ENCODE measurements at regions not wholly inside any gene's neighbourhood (a gene's known extent, or its start where the extent isn't known, plus 50 kb on each side); places are given as distances from the start of the nearest gene placed in this dataset.
"Not testable (repeated sequence)": the region's sequence is repeated elsewhere in the genome, so short reads cannot be mapped to it uniquely, and the experiment has no call there.

DNA sequence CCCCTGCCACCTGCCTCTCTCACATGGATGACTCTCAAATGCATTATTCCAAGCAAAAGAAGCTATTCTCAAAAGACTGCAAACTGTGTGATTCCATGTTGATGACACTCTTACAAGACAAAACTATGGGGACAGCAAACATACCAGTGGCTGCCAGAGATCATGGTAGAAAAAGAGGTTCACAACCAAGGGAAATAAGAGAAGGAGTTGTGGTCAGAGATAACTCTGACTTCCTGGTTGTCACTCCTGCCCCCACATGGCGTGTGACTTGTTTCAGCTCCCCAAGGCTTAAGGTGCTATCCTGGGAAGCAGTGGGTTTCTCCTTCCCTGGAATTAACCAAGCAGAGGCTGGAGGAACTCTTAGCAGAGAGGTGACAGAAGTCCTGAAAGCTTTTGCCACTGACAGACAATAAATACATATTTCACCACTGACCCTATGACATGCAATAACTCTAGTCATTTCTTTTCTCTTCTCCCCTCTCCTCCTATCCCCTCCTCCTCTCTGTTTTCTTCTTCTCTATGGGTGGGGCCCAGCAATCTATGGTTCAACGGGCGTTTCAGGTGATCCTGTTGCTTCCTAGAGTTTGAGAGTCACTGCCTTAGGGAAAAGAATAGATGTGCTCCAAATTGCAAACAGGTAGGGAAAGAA lies 185.1 kb downstream of the FCRL5 start:
- DNase-seq: no peak

DNA sequence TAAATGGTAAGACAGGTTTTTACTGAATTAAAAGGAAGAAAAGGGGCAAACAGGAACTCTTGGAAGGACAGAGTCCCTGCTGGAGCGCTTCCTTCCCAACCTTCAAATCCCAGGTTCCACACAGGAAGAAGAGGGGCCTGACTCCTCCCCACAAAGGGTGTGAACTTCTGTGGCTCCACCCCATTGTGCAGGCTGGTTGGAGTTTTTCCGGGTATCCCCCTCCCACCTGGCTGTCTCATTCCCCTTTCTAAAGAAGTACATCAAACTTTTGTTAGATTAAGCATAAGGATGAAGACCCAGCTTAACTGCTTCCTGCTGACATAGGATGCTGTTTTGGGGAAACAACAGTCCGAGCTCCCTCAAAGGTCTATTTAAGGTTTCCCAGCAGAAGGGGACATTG lies 187.7 kb downstream of the FCRL5 start:
- DNase-seq: no peak

DNA sequence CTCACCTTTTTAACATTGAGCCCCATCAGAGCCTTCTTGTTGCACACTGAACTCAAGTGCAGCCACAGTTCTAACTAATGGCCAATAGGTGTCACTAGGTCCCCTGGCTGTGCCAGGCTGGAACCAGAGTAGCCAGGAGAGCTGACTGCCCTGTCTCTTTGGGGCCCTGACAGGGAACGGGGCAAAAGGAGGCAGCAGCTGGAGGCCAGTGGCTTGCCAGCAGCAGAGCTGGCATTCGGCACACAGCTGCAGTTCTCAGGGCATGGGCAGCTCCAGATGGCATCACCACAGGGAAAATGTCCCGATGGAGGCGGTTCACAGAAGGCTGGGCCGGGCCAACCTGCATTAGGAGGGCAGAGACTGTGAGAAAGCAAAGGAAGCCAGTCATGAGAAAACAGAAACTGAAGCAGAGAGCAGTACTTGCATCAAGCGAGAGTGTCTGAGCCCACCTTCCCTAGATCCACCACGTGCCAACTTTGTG lies 188.6 kb downstream of the FCRL5 start:
- DNase-seq: no peak

DNA sequence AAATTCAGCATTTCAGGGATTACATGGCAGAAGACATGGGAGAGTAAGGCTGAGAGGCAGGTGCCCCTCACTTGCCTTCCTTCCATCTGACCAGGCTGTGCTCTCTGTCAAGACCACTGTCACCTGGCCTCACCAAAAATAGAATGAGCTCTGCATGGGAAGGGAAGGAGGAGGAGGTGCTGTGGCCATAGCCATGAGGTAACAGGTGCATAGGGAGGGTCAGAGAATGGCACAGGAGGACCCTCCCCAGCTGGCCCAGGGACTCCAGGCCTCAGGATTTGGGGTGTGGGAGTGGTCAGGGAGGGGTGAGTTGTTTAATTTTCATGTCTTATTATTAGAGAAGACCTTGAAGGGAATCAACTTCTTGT lies 192.3 kb downstream of the FCRL5 start:
- DNase-seq: no peak

DNA sequence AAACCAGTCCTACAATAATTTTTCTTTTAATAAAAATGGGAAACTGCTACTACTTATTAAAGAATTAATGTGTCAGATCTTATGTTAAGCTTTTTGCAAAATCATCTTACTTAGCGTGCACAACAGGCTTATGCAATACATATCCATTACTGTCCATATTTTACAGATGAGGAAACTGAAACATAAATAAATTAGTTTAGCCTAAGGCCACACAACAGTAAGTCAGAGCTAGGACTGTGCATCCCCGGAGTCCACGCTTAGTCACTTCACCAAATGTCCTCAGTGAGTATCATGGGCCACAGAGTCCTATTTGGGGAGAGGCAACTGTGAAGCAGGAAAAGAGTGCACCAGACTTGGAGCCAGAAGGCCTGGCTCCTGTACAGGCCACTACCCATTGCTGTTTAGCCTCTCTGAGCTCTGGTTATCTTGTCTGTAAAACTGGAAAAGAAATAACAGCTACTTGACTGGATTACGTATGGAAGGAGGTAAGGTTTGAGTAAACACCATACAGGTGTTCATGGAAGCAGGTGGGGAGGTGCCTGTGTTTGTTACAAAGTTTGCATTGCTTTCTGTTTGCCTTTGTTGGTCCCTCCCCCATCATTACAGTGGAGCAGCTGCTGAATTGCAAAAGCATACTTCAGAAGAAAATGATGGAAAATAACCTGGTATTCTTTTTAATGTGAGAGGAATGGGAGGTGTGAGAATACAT lies 192.8 kb downstream of the FCRL5 start:
- DNase-seq: no peak

DNA sequence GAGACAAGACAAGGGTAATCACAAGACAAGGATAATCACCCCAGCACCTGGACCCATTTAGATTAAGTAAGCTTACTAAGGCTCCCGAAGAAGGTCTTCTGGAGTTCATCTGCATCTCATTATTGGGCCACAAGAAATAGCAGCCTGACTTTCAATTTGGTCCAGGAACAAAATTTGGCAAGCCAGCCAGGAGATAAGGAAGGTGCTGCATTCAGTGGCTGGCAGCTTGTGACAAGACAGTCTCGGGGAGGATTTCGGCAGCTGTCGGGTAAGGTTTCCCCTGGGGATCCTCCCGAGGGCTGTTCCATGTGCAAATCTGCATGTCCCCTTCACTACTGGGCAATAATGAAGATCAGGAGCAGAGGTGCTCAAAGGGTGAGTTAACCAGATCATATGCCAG lies 195.2 kb downstream of the FCRL5 start:
- DNase-seq: no peak

DNA sequence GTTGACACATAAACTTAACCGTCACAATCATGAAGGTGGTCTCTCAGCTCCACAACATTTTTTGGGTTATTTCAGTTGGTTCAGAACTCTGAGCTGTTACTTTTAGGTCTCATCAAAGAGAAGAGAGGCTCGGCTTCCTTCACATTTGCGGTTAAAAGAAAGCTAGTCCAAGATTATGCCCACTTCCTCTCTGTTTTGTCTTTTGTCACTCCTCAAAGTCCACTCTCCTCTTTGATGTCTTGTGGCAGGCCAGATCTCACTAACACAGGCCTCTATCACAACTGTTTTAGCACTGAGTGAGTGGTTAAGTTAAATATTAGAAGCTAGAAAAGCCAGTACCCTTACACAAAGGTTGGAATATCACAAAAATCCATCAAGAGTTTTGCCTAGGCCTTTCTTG lies 195.7 kb downstream of the FCRL5 start:
- DNase-seq: no peak

DNA sequence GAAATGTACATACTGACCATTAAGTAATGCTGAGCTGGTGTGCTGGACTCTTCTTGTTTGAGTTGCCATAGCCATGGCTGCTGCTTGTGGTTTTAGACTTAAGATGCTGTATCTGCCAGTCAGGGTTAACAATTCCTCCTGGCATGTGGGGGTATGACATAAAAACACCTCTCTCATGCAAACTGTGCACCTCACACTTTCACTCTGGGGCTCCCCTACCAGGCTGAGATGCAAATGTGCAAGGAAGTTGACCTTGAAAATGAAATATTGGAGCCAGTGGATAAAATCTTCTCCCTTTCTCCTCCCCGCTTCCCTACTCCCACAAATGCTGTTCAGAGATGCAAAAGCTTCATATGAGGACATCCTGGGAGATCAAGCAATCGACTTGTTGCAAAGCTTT lies 198.8 kb downstream of the FCRL5 start:
- DNase-seq: no peak

DNA sequence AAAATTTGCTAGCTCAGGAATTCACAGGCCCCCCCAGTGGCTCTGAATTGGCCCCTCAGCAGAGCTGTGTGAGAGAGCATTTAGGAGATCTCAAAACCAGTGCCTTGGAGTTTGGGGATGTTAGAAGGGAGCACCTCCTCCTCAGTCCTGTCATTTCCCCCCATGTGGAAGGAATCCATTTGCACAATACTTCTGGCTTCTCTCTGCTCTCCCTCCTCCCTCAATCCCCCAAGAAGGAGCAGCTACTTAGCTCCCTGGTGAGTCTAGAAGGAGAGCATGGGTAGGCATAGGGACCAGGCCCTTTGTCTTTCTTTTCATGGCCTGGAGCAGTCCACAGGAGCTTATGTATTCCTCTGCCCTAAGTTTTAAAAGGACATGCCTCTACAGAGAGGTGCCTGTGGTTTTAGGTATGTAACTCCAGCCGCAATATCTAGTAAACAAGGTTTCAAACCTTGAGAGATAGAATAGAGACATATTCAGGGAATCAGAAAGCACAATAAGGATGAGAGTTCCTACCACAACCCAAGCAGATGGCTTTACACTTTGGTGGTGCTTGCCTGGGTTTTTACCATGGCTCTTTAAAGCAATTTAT lies 199.4 kb downstream of the FCRL5 start:
- no peak for DNase-seq

DNA sequence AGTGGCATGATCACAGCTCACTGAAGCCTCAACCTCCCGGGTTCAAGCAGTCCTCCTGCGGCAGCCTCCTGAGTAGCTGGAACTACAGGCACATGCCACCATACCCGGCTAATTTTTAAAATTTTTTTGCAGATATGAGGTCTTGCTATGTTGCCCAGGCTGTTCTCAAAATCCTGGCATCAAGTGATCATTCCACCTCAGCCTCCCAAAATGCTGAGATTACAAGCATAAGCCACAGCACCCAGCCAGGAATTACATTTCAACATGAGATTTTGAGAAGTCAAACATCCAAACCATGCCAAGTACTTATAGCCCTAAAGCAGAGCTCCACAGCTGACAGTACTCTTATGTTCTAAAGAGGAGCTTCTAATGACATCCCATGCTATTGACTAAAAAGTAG lies 200.1 kb downstream of the FCRL5 start:
- no peak for DNase-seq

DNA sequence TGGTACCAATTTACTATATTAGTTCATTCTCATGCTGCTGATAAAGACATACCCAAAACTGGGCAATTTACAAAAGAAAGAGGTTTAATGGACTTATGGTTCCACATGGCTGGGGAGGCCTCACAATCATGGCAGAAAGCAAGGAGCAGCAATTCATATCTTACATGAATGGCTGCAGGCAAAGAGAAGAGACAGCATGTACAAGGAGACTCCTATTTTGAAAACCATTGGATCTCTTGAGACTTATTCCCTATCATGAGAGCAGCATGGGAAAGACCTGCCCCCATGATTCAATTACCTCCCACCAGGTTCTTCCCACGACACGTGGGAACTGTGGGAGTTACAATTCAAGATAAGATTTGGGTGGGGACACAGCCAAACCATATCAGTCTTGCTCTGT lies 200.5 kb downstream of the FCRL5 start:
- DNase-seq: not testable (repeated sequence)

DNA sequence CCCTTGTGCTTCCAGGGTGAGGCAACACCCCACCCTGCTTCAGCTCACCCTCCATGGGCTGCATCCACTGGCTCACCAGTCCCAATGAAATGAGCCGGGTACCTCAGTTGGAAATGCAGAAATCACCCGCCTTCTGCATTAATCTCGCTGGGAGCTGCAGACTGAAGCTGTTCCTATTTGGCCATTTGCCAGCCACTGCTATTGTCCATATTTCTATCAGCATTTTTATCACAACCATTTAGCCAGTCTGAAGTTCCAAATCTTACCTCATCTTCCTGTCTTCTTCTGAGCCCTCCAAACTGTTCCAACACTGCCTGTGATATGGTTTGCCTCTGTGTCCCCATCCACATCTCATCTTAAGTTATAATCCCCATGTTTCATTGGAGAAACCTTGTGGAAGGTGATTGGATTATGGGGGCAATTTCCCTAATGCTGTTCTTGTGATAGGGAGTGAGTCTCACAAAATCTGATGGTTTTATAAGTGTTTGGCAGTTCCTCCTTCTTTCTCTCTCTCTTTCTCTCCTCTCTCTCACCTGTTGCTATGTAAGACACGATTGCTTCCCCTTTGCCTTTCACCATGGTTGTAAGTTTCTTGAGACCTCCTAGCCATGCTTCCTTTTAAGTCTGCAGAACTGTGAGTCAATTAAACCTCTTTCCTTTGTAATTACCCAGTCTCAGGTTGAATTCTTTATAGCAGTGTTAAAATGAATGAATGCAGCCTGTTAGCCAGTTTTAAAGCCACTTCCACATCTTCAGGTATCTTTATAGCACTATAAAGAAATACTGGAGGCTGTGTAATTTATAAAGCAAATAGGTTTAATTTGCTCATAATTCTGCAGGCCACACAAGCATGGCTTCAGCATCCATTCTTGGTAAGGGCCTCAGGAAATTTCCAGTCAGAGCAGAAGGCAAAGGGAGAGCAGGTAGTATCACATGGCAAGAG lies 203.5 kb downstream of the FCRL5 start:
- DNase-seq: no peak

DNA sequence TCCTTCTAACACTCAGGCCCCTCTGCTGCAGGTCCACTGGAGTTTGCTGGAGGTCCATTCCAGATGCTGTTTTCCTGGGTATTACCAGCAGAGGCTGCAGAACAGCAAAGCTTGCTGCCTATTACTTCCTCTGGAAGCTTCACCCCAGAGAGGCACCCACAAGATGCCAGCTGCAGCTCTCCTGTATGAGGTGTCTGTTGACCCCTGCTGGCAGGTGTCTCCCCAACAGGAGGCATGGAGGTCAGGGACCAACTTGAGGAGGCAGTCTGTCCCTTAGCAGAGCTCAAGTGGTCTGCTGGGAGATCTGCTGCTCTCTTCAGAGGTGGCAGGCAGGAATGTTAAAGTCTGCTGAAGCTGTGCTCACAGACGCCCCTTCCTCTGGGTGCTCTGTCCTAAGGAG lies 204.8 kb downstream of the FCRL5 start:
- DNase-seq: no peak

DNA sequence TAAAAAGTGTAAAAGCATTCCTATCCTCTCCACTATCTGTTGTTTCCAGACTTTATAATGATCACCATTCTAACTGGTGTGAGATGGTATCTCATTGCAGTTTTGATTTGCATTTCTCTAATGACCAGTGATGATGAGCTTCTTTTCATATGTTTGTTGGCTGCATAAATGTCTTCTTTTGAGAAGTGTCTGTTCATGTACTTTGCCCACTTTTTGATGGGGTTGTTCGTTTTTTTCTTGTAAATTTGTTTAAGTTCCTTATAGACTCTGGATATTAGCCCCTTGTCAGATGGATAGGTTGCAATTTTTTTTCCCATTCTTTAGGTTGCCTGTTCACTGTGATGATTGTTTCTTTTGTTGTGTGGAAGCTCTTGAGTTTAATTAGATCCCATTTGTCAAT lies 199.6 kb upstream of the ETV3 start:
- not testable (repeated sequence) for DNase-seq

DNA sequence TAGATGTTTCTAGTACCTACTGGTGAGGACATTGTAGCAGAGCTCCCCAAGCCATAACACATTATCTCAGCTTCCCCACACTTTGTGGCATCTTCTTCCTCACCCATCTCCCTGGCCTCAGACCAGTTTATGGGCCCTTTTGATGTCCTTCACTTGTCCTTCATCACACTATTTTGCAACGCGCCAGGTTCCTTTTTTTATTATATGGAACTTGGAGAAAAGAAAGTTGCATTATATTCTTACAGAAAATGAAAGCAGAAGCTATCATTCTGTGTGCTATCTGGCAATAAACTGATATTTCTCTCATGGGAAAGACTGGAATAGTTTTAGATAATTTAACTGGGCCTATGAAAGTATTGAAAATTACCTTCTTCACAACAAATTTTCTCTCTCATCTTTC lies 196.9 kb upstream of the ETV3 start:
- no peak for DNase-seq

DNA sequence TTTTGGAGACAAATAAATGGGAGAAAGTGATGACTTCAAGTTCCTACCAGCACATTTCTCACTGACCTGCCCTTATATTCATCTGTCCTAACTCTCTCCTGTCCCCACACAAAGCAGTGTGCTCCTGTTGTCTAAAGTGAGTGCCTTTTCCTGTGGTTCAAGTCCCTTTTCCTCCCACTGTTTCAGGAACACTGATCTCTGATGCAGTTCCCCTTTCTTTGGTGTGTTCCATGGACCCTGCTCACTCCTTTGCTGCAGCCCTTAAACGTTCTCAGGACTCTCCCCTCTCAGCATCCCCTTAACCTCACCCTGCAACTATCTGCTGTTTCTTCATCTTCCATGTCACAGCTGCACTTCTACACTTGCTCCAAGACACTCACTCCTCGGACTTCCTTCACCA lies 195.8 kb upstream of the ETV3 start:
- no peak for DNase-seq

DNA sequence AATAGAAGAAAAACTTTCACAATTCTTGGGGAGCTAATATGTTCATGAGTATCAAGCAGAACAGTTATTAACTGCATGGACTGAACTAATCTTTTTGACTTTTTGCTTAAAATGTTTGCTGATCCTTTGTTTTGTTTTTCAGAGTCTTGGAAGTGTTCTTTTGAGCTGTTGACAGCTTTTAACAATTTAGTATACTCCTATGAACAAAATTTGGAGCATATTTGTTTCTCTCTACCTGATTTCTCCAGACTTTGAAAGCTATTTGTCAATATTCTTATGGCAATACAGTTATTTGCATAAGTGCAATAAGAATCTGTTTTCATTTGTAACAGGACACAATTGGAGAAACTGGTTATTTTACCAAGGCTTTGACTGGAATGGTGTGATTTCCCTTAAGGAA lies 192.0 kb upstream of the ETV3 start:
- not testable (repeated sequence) for DNase-seq

DNA sequence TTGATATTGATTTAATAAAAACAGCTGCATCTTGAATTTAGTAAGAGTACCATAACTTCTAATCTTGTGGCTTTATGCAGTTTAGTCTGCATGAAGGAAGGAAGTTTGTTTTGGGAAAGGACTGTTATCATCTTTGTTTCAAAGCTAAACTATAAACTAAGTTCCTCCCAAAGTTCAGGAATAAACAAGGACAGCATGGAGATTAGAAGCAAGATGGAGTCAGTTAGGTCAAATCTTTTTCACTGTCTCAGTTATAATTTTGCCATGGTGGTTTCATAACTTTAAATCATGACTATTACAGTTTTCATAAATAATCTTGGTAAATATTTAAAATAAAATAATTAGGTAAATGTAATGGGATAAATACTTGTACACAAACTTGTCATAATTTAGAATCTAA lies 189.9 kb upstream of the ETV3 start:
- not testable (repeated sequence) for DNase-seq

DNA sequence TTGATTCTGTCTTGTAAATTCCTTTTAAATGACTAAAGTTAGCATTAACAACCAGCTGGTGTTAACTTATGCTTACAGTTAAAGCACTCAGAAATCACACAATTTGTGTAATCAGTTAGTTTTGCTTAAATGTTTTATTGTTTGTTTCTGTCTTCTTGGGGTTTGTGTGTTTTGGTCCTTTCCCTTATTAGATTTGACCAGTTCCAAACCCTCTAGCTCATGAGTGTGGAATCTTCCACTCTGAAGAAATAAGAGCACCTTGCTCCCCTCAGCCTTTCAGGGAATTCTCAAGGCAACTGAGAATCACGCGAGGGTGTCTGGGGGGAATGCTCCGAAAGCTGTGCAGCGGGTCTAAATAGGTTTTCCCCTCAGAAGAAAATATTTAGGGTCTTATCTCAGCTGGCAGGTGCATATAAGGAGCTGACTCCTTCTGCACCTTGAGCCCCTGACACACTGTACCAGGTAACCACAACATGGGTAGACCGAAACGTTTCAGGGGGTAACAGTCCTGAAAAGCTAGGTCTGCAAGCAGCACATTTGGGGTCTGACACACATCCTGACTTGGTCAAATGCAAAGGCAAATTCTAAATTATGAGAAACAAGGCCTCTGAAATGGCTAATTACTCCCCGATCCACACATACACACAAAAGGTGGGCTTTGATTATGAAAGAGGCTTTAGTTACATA lies 188.1 kb upstream of the ETV3 start:
- DNase-seq: no peak

DNA sequence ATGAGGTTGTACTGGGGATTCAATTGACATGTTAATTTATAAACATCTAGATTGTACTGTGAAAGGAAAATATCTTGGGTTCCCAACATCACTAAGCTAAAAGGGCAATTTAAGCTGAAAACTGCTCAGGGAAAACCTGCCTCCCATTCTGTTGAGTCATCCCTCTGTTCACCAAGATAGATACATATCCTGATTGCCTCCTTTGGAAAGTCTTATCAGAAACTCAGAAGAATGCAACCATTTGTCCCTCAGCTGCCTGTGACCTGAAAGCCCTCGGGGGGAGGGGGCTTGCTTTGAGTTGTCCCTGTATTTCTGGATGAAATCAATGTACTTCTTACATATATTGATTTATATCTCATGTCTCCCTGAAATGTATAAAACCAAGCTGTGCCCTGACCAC lies 187.0 kb upstream of the ETV3 start:
- no peak for DNase-seq

DNA sequence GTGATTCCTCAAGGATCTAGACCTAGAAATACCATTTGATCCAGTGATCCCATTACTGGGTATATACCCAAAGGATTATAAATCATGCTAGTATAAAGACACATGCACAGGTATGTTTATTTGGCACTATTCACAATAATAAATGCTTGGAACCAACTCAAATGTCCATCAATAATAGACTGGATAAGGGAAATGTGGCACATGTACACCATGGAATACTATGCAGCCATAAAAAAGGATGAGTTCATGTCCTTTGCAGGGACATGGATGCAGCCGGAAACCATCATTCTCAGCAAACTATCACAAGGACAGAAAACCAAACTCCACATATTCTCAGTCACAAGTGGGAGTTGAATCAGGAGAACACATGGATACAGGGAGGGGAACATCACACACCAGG lies 183.8 kb upstream of the ETV3 start:
- not testable (repeated sequence) for DNase-seq

DNA sequence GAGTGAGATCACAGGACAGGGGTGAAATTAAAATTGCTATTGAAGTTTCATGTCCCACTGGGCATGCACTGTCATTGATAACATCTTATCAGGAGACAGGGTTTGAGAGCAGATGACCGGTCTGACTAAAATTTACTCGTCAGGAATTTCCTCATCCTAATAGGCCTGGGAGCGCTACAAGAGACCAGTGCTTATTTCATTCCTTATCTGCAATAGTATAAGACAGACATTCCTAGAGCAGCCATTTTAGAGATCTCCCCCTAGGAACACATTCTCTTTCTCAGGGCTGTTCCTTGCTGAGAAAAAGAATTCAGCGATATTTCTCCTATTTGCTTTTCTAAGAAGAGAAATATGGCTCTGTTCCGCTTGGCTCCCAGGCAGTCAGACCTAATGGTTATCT lies 181.4 kb upstream of the ETV3 start:
- no peak for DNase-seq

DNA sequence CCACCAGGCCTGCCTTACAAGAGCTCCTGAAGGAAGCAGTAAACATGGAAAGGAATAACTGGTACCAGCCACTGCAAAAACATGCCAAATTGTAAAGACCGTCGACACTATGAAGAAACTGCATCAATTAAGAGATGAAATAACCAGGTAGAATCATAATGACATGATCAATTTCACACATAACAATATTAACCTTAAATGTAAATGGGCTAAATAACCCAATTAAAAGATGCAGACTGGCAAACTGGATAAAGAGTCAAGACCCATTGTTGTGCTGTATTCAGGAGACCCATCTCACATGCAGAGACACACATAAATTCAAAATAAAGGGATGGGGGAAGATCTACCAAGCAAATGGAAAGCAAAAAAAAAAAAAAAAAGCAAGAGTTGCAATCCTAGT lies 179.0 kb upstream of the ETV3 start:
- not testable (repeated sequence) for DNase-seq
